T-helper 2 cell treated with Interferon-gamma antibody and Interleukin-4, amounts not matched to agents 100 ng/mL and 5 ng/mL, for 36 hours (primary cell): ENCODE measurements at regions not wholly inside any gene's neighbourhood (a gene's known extent, or its start where the extent isn't known, plus 50 kb on each side); places are given as distances from the start of the nearest gene placed in this dataset.

ENCODE experiments used
- intact Hi-C: fragments of 100-400 bp; cut with micrococcal nuclease; formaldehyde crosslinking; loops from one replicate; pipeline ENCODE4 v1.15.1; 2023

GRCh38 chr22:27111796-27112672, 454.6 kb downstream of the MIAT start:
- intact Hi-C loops: no loop called here

DNA sequence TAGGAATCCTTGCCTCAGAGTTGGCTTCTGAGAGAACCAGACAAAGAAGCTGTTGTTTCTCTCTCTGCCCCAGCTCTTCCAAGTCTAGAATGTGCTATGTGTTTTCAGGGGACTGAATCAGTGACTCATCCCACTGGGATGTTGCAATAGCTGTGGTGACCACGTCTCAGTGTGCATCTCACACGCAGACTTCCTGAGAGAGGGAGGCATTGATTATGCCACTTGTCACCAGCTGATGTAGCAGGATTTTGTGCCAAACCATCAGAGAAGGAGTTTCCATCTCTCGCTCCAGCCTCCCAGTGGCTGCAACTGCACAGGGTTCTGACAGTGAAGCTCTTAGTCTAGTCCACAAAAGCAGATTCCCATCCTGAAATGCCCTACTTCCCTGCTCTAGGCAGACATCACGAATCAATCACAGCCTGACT, 455.8 kb downstream of the MIAT start:
- intact Hi-C loops: no loop called here

DNA sequence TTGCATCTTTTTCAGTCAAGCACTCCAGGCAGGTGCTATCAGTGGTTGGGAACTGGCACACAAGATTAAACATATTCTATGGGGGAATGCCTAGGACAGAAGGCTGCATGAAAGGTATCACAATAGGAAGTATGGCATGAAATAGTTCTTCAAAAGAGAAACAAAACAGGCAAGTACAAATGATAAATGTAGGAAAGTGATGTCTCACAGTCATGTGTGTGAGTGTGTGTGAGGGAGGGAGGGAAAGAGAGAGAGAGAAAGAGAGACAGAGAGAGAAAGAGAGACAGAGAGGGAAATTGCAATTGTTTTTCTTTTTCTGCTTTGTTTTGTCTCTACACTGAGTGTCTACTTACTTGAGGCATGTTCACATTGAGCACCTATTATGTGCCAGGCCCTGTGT, 456.3 kb downstream of the MIAT start:
- intact Hi-C loops: no loop called here

DNA sequence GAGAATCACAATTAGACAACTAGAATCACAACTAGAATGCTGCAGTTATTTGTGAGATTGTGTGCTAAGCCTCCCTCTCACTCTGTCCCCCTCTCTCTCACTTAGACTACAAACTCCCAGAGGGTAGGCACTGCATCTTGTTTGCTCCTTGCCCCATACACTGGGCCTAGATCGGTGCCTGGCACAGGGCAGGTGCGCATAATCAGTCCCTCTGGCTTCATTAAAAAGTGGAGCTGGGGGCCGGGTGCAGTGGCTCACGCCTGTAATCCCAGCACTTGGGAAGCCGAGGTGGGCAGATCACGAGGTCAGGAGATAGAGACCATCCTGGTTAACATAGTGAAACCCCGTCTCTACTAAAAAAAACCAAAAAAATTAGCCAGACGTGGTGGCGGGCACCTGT, 456.8 kb downstream of the MIAT start:
- intact Hi-C loops: no loop called here

DNA sequence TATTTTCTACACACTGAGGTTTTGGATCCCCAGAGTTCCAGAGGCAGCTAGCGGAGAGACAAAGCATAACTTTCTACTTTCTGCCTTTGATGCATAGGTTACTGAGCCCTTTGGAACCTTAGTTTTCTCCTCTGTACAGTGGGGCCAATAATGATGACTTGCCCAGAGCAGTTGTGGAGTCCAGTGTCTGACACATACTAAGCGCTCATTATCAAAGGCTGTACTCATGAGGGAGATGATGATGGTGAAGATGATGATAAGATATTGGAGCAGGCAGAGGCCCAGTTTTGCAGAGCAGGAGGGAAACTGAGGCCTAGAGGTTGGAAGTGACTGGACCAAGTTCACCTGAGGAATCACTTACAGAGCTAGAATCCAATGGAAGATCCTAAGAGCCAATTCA, 458.0 kb downstream of the MIAT start:
- intact Hi-C loops: no loop called here

- intact Hi-C loops: no loop called here
Measured at GRCh38 chr22:27115816-27116256, 458.4 kb downstream of the MIAT start.

GRCh38 chr22:27116312-27117086, 459.1 kb downstream of the MIAT start:
- intact Hi-C loops: no loop called here

DNA sequence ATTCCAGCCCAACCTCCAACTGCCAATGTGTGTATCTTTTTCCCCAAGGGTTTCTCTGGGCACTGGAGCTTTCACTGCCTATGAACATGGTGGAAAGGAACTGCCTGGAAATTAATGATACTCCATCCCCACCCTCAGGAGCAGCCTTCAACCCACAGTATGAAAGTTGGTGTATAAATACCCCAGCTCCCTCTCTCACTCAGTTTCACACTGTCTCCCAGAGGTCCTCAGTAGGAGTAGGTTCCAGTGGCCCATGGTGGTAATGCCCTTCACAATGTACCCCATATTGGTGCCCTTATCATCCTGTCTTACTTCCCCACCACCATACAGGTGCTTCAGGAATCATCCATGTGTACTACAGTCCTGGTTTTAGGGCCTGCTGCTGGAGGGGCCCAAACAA, 462.6 kb downstream of the MIAT start:
- intact Hi-C loops: no loop called here

- intact Hi-C loops: no loop called here
Measured at GRCh38 chr22:27122574-27122973, 465.2 kb downstream of the MIAT start.

GRCh38 chr22:27123880-27124279, 466.5 kb downstream of the MIAT start:
- intact Hi-C loops: no loop called here

GRCh38 chr22:27124351-27124966, 467.1 kb downstream of the MIAT start:
- intact Hi-C loops: no loop called here

- intact Hi-C loops: no loop called here
Measured at GRCh38 chr22:27125539-27125938, 468.2 kb downstream of the MIAT start.

DNA sequence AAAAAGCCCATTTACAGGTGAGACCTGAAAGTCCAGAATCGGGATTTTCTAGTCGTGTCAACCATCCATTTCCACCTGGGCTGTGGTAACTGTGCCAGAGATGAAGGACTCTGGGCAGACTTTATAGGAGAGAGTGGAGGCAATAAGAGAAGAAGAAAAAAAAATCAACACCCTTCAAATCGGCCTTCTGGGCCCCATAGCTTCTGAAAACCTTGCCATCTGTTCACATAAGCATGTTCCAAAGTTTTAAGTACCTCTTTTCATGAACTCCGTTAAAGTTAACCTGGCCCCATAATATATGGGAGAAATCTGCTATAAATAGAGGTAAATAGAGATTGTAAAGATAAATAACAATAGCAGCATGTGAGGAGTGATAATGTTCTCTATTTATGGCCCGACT, 470.5 kb downstream of the MIAT start:
- intact Hi-C loops: no loop called here

DNA sequence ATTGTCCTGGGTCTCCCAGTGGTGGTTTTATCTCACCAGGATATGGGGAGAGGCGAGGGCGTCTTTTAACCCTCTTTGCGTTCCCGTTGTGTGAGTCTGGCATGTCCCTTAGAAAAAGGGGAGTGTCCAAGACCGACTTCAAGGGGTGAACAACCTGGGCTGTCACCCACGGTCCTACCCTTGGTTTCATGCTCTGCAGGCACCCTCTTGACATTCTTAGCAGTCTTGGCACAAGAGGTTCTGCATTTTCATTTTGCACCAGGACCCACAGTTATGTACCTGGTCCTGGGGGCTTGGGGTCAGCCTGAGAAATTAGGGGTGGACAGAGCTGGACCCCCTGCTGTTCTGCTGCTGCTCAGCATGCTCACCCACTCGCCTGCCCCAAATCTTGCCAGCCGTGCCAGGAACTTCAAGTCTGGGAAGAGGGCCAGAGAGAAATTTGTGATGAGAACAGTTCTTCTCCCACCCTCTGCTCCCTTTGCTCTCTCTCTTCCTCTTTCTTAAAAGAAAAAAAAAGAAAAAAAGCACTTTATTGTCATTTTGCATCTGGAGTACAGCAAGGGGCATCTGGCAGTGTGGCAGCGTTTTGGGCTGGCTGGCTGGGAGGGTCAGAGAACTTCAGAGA, 471.2 kb downstream of the MIAT start:
- intact Hi-C loops: no loop called here

GRCh38 chr22:27129266-27129665, 471.9 kb downstream of the MIAT start:
- intact Hi-C loops: no loop called here

GRCh38 chr22:27130906-27131305, 473.5 kb downstream of the MIAT start:
- intact Hi-C loops: no loop called here

- intact Hi-C loops: no loop called here
Measured at GRCh38 chr22:27131346-27131745, 474.0 kb downstream of the MIAT start.

GRCh38 chr22:27132400-27132799, 475.0 kb downstream of the MIAT start:
- intact Hi-C loops: no loop called here

DNA sequence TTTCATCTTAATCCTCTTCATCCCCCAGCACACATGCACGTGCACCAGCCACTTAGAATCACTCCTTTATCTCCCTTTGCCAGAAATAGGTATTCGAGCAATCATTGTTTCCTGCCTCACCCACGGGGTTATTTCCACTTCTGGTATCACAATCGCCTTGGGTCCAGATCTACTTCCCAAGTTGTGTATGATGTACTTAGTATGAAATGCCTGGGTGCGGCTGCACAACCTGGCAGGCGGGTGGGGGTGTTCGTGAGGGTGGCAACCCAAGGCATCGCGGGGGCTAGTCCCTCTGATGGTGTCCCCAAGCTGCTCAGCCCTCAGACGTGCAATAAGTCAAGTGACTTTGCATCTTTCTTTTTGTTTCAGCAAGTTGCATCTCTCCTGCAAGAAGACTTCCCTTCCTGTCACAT, 475.6 kb downstream of the MIAT start:
- intact Hi-C loops: no loop called here

- intact Hi-C loops: no loop called here
Measured at GRCh38 chr22:27133681-27134314, 476.4 kb downstream of the MIAT start.

DNA sequence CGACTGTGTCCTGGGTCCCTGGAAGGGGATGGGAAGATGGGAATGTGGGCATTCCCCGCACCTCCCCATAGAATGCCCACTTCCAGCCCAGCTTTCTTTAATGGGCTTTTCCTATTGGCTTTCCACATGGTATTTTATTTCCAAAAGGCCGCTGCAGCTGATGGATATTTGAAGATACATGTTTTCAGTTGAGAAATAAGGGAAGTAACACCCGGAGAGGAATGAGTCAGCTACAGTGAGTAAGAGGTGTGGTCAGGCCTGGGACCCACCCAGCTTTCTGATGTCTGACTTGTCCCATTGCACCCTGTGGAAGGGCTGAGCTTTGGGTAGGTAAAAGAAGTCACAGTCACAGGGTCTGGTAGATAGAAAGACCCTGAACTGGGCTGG, 476.9 kb downstream of the MIAT start:
- intact Hi-C loops: no loop called here
